ENCODE measurements at regions not wholly inside any gene's neighbourhood (a gene's known extent, or its start where the extent isn't known, plus 50 kb on each side); places are given as distances from the start of the nearest gene placed in this dataset.
"Not testable (repeated sequence)": the region's sequence is repeated elsewhere in the genome, so short reads cannot be mapped to it uniquely, and the experiment has no call there.

DNA sequence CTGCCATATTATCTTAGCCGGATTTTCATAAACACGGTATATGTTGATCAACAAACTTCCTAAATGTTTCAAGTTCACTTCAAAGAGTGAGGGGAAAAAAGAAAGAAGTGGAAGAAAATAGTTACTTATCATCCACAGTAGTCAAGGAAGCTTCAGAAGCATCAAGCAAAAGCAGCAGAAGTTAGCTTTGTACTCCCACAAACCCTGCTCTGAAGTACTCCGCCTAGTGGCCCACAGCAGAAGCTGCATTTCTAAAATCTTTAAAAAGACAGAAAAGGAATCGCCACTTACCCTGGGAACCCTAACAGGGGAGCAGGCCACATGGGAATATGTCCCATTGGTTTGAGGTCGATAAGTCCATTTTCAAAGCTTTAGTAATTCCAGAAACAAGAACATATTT lies 158.1 kb downstream of the FOXD4L6 start:
- peak; percentile 38 for TF ChIP-seq CTCF (conservative IDR thresholded peaks at IDR 0.05; ENCODE audit: low read depth, low read length)
- DNase-seq (ENCODE audit: low read depth); H3K4me3 ChIP-seq (ENCODE audit: low read depth, low read length): not testable (repeated sequence)

- H3K4me3 ChIP-seq (ENCODE audit: low read depth, low read length); DNase-seq (ENCODE audit: low read depth): not testable (repeated sequence)
Measured at GRCh38 chr9:40962461-40962860, 166.0 kb downstream of the FOXD4L6 start.

GRCh38 chr9:40951876-40952494 lies 176.5 kb downstream of the FOXD4L6 start:
- not testable (repeated sequence) for DNase-seq (ENCODE audit: low read depth); H3K4me3 ChIP-seq (ENCODE audit: low read depth, low read length)
- TF ChIP-seq CTCF (conservative IDR thresholded peaks at IDR 0.05; ENCODE audit: low read depth, low read length): peak; percentile 38

DNA sequence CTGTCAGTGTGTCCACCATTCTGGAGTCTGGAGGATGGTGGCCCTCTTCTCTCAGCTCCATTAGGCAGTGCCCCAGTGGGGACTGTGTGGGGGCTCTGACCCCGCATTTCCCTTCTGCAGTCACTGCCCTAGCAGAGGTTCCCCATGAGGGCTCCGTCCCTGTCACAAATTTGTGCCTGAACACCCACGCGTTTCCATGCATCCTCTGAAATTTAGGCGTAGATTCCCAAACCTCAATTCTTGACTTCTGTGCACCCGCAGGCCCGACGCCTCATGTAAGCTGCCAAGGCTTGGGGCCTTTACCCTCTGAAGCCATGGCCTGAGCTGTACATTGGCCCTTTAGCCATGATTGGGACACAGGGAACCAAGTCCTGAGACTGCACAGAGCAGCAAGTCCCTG lies 182.3 kb downstream of the FOXD4L6 start:
- not testable (repeated sequence) for DNase-seq (ENCODE audit: low read depth); H3K4me3 ChIP-seq (ENCODE audit: low read depth, low read length)

GRCh38 chr9:40942730-40943129 lies 185.8 kb downstream of the FOXD4L6 start:
- not testable (repeated sequence) for H3K4me3 ChIP-seq (ENCODE audit: low read depth, low read length); DNase-seq (ENCODE audit: low read depth)

- not testable (repeated sequence) for DNase-seq (ENCODE audit: low read depth); H3K4me3 ChIP-seq (ENCODE audit: low read depth, low read length)
Measured at GRCh38 chr9:40939888-40940209, 188.6 kb downstream of the FOXD4L6 start.

DNA sequence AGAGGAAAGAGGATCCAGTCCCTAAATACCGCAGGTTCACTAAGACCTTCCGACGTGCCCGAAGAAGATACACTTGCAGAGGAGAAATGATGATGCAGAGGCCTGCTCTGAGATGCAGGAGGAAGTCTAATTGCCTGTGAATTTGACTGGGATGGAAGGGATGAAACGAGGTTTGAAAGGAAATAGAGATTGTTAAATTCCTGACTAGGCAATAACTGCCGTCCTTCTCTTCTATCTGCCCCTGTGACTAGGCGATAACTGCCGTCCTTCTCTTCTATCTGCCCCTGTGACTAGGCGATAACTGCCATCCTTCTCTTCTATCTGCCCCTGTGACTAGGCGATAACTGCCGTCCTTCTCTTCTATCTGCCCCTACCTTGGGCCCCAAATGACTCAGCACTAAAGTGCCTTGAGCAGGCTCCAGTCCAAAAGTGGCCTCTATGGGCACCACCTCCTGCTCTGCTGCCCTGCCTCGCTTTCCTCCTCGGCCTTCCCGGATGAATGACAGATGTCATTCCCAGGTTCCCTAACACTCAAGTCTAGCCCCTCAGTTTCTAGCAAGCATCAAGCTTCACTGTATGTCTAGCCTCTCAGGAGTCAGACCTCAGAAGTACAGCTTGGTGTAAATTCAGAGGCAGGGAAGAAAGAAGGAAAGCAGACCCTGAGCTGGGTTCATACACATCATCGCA lies 189.1 kb downstream of the FOXD4L6 start:
- DNase-seq (ENCODE audit: low read depth); H3K4me3 ChIP-seq (ENCODE audit: low read depth, low read length): not testable (repeated sequence)

GRCh38 chr9:40935336-40935735 lies 193.1 kb downstream of the FOXD4L6 start:
- DNase-seq (ENCODE audit: low read depth): no peak
- no peak overlapping the region for H3K4me3 ChIP-seq (ENCODE audit: low read depth, low read length)
- TF ChIP-seq CTCF (conservative IDR thresholded peaks at IDR 0.05; ENCODE audit: low read depth, low read length): no peak

DNA sequence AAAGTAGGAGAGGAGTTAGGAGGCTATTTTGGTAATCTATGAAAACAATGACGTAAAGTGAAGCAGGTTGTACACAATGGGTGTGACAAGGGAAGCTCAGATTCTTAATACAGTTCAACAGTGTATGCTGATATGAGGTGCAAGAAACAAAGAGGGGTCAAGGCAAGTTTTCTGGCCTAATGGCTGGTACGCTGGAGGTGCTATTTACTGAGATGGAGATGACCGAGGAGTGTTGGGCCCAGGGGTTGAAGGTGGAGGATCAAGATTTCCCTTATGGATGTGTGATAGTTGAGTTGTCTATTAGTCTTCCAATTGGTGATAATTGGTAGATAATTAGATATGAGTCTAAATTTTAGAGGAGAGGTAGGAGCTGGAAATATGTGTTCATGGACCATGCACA lies 194.0 kb downstream of the FOXD4L6 start:
- DNase-seq (ENCODE audit: low read depth); H3K4me3 ChIP-seq (ENCODE audit: low read depth, low read length): not testable (repeated sequence)

DNA sequence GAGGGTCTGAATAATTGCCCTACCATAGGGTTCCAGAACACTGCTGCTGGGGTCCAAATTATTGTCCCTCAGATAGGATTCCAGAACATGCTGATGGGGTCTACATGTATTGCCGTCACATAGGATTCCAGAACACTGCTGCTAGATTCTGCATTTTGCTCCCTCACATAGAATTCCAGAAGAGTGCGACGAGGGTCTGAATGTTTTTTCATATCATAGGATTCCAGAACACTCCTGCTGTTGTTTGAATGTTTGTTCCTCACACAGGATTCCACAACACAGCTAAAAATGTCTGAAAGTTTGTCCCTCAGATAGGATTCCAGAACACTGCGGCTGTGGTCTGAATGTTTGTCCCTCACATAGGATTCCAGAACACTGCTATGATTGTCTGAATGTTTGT lies 198.1 kb downstream of the FOXD4L6 start:
- H3K4me3 ChIP-seq (ENCODE audit: low read depth, low read length); DNase-seq (ENCODE audit: low read depth): not testable (repeated sequence)

- not testable (repeated sequence) for H3K4me3 ChIP-seq (ENCODE audit: low read depth, low read length); DNase-seq (ENCODE audit: low read depth)
Measured at GRCh38 chr9:40929488-40929845, 199.0 kb downstream of the FOXD4L6 start.

All from epithelial cell of proximal tubule (primary cell).